NCI-H2029 (cell line): ENCODE measurements at regions not wholly inside any gene's neighbourhood (a gene's known extent, or its start where the extent isn't known, plus 50 kb on each side); places are given as distances from the start of the nearest gene placed in this dataset.

Experiments used
- DNase-seq: peaks from one replicate; lab custom pipeline; 2025; lab: John Stamatoyannopoulos, UW

DNA sequence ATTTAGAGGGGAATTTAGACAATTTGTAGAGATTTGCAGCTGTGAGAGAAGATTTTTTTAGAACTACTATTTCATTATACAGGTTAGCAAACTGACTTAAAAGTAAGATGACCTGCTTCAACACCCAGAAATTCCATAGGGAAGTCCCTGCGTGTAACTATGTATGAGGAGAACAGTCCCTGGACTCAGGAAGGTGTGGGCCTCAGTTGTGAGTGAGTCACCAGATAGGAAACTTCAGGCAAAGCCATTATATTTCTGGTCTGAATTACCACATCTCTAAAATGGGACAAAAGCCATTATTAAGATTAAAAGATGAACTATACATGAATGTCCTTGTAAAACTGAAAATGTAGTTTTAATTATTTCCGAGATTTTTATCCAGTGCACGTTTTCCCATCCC lies 488.3 kb upstream of the GOLIM4 start:
- no peak for DNase-seq

DNA sequence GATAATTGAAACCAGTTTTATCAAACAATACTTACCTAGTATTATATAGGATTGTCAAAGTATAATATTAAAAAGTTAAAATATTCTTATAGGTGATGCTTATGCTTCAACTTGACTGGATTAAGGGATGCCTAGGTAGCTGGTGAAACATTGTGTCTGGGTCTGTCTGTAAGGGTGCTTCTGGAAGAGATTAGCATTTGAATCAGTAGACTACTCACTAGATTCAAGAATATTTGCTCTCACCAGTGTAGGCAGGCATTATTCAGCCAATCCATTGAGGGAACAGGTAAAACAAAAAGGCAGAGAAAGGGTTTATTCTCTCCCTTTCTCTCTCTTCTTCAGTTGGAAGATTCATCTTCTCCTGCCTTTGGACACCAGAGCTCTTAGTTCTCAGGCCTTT lies 486.8 kb upstream of the GOLIM4 start:
- no peak for DNase-seq

DNA sequence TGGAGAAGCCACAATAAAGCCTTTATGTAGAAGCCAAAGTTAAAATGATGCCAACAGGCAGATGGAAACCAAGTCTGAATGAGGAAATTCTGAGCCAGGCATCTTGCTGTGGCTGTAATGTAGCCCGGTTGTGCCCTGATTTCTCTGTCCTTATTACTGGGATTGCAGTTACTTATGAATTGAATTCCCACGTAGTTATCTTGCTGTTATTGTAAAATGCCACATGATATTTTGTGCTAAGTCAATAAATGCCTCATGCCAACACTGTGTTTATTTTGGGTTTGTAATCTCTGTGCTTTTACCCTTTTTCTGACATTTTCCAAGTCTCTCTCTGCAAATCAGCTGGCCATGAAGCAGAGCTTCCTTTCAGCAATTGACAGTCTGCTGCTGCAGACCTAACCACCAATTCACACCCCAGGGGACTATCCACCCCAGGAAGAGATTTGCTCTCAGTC lies 486.1 kb upstream of the GOLIM4 start:
- no peak for DNase-seq

DNA sequence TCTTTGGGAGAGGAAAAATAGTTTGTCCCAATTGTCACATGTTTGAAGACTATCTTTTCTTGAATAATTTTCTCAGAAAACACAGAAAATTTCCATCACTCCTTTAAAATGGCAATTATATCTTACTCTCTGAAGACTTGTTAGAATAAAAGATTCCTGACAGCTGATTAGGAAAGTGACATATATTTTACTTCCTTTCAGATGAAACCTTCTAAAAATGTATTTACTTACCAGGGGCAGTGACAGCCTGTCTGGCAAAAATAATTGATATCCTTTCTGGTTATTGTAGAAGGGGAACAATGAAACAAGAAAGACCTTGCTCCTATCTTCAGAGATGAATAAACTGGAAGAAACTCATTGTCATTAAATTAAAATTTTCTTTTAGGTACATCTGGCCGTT lies 483.3 kb upstream of the GOLIM4 start:
- DNase-seq = no peak

DNA sequence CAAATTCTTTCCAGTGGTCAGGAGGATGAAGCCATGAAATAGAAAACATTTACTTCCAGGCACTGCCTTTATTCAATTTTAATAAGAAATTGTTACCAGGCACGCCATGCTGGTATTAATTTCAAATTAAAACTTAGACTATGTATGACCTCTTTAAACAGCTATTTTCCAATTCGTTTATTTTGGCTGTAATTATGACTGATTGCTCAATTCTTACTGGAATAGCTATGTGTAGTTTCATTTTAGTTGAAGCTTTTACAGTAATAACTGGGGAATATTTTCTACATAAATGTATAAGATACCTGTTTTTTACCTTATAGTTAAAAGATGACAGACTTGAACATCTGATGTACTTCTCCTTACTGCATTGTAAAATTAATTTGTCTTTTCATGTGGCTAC lies 480.0 kb upstream of the GOLIM4 start:
- DNase-seq = no peak

DNA sequence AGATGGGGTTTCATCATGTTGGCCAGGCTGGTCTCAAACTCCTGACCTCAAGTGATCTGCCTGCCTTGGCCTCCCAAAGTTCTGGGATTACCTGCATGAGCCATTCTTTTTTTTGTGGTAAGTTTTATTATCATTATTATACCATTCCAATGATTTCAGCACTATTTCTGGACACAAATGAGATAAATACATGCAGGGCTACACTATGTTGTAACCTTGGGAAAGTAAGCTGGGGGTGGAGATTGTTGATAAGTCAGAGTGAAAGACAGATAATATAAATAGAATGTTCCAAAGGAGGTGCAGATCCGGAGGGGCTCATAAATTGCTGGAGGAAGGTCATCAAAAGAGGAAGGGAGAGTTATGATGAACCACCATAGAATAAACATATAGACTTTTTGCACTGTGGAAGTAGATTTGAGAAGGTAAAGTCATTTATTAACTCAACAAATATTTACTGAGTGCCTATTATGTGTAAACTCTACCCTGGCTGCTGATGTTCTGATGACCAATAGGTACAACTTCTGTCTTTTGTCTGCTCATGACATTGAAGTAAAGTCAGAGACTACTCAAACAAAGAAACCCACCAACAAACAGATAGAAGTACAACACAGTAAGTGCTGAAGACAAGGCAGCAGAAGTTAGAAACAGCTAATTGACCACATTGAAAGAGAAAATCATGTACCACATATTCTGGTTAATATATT lies 478.9 kb upstream of the GOLIM4 start:
- no peak for DNase-seq

DNA sequence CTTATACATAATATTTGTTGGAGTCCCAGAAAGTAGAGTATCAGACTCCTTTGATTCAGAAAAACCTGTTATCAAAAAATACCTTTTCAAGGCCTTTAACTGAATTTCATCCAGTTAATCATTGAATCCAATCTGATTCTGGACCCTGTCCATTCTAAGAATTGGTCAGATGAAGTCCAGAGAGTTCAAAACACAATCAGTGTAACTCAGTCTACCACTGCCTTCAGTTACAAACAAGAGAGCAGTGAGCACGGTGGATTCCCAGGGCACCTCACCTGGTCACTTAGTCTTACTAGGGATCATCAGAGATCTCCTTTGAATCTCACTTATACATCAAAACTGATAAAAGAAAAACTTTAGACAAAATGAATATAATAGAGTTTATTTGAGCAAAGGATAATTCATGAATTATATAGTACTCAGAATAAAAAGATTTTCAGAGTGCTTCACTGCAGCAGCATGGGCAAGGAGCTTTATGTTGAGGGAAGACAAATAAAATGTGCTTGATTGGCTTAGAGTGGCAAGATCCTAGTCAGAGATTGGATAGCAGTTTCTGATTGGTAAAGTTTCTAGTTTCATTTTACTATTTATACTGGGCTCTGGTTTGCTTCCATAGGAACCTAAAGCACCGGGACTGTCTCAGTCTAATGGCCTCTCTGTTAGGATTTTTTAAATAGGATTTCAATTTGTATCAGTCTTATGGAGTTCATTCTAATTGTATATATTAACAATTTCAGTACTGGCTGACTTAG lies 474.9 kb upstream of the GOLIM4 start:
- no peak for DNase-seq

DNA sequence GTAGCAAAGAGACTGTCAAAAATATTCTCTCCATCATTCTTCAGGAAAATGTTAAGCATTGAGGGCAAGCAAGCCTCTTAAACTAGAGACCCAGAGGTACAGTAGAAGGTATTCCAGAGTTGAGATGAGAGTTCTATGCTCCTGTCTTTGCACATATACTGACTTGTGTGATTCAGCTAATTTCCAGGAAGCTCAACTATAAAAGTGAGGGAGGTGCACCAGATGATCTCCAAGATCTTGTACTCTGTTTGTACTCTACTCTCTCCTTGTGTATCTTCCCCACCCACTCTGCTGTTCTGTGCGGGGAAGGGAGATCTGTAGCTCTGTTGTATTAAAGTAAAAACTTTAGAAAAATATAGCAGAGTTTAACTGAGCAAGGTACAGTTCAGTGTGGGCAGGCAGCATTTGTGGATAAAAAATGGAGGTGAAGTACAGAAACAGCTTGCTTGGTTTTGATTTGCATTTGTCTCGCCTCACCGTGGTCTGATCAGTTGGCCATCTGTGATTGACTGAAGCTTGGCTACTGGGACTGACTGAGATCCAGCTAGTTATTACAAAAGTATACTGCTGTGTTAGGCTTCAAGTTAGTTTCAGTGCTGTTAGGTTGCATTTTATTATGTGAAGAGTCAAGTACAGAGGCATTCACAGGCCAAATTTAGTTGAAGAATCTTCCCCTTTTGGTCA lies 463.1 kb upstream of the GOLIM4 start:
- DNase-seq = no peak

DNA sequence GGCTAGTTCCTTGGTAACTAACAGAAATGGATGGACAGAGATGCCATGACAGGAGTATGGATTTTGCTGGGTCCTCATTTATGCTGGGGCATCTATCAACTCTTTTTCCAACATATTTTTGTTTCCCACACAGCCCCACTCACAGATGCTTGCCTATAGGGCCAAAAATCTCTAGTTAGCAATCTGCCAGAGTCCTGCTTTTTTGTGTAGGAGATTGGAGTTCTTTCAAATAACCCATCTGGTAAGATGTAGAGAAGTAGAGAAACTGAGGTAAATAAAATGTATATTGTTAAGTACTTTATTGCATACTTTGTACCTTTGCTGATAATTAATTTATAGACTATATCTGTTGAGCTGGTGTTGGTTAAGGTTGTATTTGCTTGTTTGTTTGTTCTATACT lies 456.5 kb upstream of the GOLIM4 start:
- no peak for DNase-seq

DNA sequence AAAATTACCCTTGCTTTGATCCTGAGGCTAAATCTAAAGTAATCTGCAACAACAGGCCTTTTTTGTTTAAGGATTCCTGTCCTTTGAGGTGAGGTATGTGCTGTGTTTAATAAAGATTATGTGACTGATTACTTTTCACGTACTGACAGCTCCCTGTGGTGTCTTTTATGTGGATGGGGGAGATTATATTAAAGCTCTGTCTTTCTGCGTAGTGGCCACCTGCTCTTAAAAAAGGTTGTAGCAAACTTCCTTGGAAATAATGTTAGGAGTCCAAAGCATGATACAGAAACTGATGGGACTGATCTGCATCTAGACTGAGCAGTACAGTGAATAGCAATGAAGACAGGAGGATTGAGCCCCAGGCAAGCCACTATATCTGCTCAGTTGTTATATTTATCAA lies 453.0 kb upstream of the GOLIM4 start:
- DNase-seq = no peak

DNA sequence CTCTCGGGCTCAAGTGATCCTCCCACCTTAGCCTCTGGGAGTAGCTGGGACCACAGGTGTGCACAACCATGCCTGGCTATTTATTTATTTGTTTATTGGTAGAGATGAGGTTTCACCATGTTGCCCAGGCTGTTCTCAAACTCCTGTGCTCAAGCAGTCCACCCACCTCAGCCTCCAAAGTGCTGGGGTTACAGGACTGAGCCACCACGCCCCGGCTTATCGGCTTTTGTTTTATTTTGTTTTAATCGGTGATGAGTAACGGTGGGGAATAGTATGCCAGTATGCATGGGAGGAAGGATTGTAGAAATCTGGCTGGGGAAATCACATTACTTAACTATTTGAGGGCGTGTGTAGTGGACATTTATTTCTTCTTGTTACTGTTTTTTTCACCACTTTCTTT lies 451.0 kb upstream of the GOLIM4 start:
- no peak for DNase-seq

DNA sequence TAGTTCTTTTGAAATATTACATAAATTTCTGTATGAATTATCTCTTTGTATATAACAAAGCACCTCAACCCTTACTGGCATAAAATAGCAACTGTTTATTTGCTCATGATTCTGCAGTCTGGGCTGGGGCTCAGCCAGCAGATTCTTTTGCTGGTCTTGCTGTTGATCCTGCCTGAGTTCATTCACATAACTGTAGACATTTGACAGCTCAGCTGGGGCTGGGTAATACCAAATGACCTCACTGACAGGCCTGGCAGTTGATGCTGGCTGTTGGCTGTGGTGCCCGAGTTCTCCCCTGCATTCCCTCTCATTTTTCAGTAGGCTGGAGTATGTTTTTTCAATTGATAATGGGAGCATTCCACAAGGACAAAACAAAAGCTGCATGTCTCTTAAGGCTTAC lies 449.9 kb upstream of the GOLIM4 start:
- DNase-seq = no peak

DNA sequence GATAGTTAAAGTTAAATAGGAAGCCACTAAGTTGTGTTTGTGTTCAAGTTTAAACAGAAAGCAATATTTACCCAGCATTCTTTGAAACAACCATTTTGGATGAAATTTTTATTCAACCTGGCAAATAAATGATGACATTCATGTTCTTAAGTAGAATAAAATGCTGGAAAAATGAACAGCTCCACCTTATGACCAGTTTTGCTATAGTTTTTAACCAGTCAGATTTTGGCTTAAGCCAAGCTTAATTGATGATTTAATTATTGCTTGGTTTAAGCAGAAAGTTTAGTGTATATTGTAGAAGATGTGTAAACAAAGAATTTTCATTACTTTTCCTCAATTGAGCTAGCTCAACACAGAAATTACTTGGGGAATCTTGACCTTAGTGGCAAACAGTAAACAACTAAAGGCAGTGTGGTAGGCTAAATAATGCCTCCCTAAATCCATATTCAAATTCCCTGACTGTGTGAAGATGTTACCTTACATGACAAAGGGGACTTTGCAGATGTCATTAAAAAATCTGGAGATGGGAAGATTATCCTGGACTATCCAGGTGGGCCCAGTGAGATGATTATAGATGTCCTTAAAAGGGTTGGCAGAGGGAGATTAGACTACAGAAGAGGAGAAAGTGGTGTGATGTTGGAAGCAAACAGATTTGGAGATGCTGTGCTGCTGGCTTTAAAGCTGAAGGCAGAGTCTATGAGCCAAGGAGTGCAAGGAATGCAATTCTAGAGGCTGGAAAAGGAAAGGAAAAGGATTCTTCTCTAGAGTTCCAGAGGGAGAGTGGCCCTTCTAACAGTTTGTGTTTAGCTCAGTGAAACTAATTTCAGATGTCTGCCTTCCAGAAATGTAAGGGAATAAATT lies 448.6 kb upstream of the GOLIM4 start:
- DNase-seq = no peak

DNA sequence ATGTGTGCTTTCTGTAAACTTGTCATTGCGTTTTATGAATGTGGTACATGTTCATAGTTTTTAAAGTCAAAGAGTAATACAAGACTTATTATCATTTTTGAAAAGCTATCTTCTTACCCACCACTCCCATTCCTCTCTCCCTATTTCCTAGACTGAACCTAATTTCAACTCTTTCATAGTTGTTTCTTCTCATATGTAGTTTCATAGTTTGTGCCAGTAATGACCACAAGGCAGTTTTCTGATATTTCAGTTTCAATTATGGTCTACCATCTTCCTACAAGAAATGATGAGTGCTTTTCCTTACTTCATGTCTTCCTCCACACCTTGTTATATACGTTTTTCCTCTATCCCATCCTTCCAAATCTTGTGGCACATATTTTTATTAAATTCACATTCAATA lies 445.0 kb upstream of the GOLIM4 start:
- DNase-seq = no peak

DNA sequence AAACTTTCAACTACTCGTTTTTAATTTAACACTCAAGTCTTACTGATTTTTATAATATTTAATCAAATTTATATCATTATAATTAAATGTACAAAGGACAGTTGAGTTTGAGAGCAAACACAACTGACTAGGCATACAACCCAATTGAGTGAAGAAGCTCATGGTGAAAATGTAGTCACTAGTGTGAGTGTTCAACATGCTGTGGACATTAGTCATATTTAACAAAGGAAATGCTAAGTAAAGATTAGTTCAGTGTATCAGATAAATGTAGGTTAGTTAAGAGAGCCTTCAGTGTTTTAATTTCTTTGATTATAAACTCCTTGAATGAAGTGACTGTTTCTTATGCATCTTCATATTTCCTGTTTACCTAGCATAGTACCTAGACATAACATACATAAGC lies 444.2 kb upstream of the GOLIM4 start:
- DNase-seq = no peak

DNA sequence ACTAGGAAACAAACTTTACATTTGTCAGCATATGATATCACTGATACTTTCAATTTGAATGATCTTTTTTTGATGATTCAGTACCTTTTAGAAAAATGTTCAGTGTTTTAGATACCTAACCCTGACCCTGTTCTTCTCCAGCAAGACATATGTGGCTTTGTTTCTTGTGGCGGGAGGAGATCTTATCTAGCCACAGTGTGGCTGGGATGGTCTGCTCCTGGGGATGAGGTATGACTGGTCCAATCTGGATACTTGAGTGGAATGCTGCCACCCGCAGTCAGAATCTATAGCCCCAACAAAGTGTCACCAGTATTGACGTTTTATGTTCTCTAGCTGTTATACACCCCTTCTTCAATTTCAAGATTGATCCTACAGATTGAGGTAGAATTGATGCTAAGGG lies 439.0 kb upstream of the GOLIM4 start:
- DNase-seq = no peak

DNA sequence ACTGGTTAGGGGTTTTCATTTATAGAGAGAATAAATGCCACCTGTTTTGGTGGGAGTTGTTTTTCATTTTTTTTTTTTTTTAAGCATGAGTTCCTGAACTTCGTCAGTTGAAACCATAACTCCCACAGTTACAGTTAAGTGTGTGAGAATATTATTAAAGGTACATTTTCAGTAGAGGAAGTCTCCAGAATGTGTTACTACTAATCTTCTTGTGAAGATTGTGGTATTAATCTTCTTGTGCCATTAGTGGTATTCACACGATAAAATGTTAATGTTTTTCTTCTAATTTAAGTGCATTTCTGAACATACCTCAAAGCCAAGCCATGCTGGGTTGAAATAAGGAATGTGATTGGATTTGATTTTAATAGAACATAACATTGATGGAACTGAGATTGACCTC lies 437.9 kb upstream of the GOLIM4 start:
- no peak for DNase-seq

DNA sequence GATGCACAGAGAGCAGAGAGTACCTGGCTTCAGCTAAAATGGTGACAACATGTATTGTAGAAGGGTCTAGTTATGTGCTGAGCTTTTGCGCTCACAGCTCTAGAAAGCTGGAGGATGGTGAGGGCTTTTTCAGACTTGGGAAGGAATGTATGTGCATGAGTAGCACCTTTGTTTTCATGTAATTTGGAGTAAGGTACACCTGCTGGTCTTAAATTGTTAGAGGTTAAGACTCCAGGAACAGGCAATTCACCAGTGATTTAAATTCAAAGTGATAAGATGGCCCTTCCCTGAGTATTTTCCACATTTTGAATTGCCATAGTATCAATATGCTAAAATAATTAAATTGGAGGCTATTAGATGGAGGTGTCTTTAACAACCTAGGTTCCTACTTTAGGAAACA lies 436.4 kb upstream of the GOLIM4 start:
- DNase-seq = no peak

DNA sequence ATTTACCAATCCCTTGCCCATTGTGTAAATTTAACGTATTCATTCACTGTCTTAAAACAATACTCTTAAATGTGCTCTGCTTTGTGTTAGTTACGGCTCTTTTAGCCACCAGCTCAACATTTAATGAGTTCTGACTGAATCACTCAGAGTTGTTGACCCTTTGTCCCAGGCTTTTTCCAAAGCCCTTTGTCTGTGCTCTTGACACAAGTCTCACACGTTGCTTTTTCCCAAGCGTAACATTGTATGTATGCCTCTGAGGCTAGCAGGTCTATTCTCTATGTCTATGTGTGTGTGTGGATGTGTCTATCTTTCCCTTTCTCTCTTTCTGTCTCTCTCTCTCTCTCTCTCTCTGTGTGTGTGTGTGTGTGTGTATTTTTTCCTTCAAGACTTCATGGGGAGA lies 435.4 kb upstream of the GOLIM4 start:
- no peak for DNase-seq

DNA sequence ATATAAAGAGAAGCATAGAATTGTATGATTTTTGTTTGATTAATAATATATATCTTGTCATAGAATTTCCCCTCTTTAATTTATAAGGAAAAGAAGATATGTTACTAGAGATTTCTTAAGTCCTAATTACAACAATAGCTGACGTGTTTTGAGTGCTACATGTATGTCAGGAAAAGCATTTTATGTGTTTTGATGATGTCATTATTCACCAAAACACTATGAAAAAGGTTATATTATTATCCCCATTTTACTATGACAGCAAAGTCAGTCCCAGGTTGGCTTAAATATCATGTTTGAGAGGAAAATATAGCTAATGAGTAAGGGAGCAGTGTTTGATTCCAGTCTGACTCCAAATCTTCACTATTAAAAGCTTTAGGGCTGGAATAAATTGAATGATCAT lies 428.4 kb upstream of the GOLIM4 start:
- no peak for DNase-seq

DNA sequence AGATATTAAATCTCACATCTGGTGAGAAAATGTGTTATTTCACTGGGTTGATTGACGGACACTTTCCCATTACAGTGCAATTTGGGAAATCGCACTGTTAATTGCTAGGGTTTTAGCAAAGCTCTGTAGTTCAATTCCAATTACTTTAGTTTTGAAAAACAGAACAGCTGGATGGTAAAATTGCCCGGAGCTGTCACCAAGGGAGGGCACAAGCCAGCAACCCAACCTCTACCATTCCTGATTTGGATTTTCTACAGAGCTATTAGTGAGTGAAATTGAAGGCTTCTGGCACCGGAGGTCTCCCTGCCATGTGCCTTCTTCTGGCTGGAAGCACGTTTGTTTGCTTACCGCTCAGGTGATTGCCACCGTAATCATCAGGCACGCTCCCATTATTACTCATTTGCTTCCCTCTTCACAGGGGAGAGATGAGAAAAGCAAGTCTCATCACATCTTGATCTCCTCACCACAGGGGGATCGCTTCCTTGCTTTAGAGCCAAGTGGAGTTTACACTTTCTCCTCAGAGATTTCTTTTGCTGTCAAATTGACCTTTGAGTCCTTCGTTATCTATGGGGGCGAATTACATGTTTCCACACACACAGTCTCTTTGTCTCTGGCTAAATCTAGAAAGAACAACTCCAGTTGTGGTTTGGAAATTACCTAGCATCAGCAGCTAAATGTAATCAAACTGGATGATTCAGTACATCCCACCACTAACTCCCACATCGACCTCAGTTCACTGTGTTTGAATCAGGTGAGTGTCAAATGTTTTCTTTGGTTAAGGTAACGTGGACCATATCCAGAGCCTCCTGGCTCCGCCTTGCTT lies 421.7 kb upstream of the GOLIM4 start:
- no peak for DNase-seq
